Stimulated activated naive CD8-positive, alpha-beta T cell treated with anti-CD3 and anti-CD28 coated beads, Interleukin-15, amount 100 ng/mL, for 72 hours (primary cell): ENCODE measurements at regions not wholly inside any gene's neighbourhood (a gene's known extent, or its start where the extent isn't known, plus 50 kb on each side); places are given as distances from the start of the nearest gene placed in this dataset.

ENCODE experiments used
- ATAC-seq: fragments of 150-1000 bp; cut with Tn5 transposase; 2 replicates; pipeline ENCODE4 v1.10.0; 2021; ENCODE audit warnings: mild to moderate bottlenecking, moderate library complexity
- DNase-seq, 2 donors: peaks; one replicate each; pipeline ENCODE4 v3.0.0; 2021 to 2022
- H3K27ac Mint-ChIP-seq, 2 donors: one replicate each; pipeline ENCODE4 v1.8.0; 2022; ENCODE audit warnings: mild to moderate bottlenecking in 2 of 2, mixed read lengths in 2 of 2, moderate library complexity in 2 of 2
- H3K27me3 Mint-ChIP-seq: one replicate; pipeline ENCODE4 v1.8.0; 2022; ENCODE audit warnings: mixed read lengths
- H3K4me1 Mint-ChIP-seq: one replicate; pipeline ENCODE4 v1.8.0; 2022; ENCODE audit warnings: mild to moderate bottlenecking, mixed read lengths
- H3K4me3 Mint-ChIP-seq, 2 donors: one replicate each; pipeline ENCODE4 v1.8.0; 2022; ENCODE audit warnings: mild to moderate bottlenecking in 2 of 2, mixed read lengths in 2 of 2, moderate library complexity in 1 of 2
- H3K9me3 Mint-ChIP-seq, 2 donors: one replicate each; pipeline ENCODE4 v1.8.0; 2022; ENCODE audit warnings: mixed read lengths in 2 of 2

DNA sequence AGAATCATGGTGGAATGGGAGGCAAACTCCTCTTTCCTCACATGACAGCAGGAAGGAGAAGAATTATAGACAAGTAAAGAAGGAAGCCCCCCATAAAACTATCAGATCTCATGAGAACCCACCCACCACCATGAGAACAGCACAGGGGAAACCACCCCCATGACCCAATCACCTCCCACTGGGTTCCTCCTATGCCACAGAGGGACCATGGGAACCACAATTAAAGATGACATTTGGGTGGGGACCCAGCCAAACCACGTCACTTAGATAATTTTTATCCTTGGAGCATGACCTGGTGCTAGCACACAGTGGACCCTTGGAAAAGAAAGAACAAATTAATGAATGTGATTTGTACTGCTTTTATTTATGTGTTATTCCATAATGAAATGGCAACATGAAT is 188.6 kb upstream of the NCKAP5 start:
- ATAC-seq = no peak
- H3K27ac Mint-ChIP-seq = no peak overlapping the region

DNA sequence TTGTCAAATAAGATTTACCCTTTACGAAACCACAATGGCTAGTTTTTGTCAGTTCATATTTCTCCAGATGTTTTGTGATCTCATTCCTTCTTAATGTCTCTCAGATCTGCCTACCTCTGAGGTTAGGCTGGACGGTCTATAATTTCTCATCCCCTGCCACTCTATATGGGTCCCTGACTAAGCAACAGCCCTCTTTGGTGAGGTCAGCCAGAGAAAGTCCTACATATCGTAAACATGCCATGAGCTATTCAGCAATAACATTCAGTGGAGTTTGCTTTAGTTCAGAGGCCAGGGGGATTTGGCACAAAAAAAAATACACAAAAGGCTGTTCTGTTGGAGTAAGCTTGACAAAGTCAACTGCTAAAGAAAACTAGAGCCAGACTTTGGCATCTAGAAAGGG is 192.1 kb upstream of the NCKAP5 start:
- DNase-seq = no peak
- H3K9me3 Mint-ChIP-seq = no peaks in the 10 kb centered on the region
- no peak overlapping the region for H3K27ac Mint-ChIP-seq

More for the DNA sequence above, 188.6 kb upstream of the NCKAP5 start:
- Mint-ChIP-seq H3K27me3 (peaks cover 2% of the 10 kb centered on the region), H3K9me3 (no peaks in the 10 kb centered on the region), H3K4me3 (no peak overlapping the region), H3K4me1 (no peaks in the 10 kb centered on the region)
- DNase-seq = no peak

DNA sequence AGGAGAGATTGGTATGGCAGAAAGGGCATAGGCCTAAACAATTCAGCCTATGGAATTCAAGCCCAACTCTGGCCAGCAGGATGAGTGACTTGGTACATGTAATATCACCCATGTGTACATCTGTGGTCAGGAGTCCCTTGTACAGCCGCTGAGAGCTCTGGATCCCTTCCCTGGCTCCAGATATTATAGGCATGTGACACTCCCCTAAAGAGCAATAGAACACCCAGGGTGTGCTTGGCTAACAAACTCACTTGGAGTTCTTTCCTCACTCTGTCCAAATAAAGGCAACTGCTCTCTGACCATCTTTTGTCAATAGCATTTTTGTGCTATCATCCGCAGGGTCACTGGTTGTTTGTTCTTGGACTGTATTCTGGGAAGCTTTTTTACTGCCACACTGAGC is 197.4 kb upstream of the NCKAP5 start:
- Mint-ChIP-seq H3K4me3 (no peak overlapping the region), H3K9me3 (peaks cover 0 to 6% of the 10 kb centered on the region in 2 donors), H3K27ac (no peak overlapping the region), H3K4me1 (no peaks in the 10 kb centered on the region), H3K27me3 (peaks cover 14% of the 10 kb centered on the region)
- no peak for DNase-seq
- ATAC-seq = no peak

More for the DNA sequence above, 192.1 kb upstream of the NCKAP5 start:
- no peak overlapping the region for H3K4me3 Mint-ChIP-seq
- ATAC-seq = no peak
- no peaks in the 10 kb centered on the region for H3K4me1 Mint-ChIP-seq
- peaks cover 6% of the 10 kb centered on the region for H3K27me3 Mint-ChIP-seq

DNA sequence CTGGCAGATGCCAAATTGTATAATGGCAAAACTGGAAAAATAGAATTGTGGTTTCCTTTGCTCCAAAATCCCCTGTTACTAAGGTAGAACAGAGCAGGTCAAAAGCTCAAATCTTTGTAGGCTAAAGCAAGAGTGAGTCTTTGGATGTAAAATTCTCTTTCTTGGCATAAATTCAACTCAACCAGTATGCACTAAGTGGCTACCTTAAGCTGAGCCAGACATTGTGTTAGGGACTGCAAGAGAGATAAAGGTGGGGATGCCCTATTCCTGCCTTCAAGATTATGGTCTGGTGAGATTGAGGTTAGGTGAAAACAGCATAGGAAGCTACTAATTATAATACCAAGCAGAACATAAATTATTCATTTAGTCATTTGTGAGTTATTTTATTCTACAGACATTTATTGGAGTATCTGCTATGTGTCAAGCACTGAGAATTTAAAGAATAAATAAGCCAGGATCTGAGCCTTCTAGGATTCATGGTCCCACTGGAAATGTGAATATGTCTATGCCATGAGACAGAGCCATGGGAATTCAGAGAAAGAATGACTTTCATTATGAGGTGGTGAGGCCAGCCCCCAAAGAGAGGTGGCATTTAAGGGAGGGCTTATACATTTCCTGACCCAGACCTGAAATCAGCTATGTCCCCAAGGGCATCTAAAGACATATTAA is 198.0 kb upstream of the NCKAP5 start:
- DNase-seq = no peak
- peaks cover 14% of the 10 kb centered on the region for H3K27me3 Mint-ChIP-seq
- H3K4me1 Mint-ChIP-seq = no peaks in the 10 kb centered on the region
- peaks cover 0 to 6% of the 10 kb centered on the region in 2 donors for H3K9me3 Mint-ChIP-seq
- ATAC-seq = no peak
- H3K4me3 Mint-ChIP-seq = no peak overlapping the region
- no peak overlapping the region for H3K27ac Mint-ChIP-seq

DNA sequence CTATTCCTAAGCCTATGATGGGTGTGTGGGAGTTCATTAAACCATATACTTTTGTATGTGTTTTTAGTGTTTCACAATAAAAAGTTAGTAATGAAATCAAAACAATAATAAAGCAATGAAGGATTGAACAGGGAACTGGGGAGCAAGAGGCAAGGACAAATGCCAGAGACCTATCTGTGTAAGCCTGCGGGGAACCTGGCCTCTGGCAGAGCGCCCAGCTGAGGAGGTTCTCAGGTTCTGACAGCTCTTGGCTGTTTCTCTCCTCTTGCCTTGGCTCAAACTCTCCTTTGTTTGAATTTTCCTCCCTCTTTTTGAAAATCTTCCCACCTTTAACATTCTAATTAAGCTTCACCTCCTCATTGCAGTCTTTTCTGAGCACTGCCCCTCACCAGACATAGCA is 200.0 kb upstream of the NCKAP5 start:
- H3K4me3 Mint-ChIP-seq = no peak overlapping the region
- H3K4me1 Mint-ChIP-seq = no peaks in the 10 kb centered on the region
- ATAC-seq (no peak), DNase-seq (no peak)
- H3K27me3 Mint-ChIP-seq = peaks cover 8% of the 10 kb centered on the region
- H3K27ac Mint-ChIP-seq = no peak overlapping the region
- H3K9me3 Mint-ChIP-seq = peaks cover 0 to 6% of the 10 kb centered on the region in 2 donors

DNA sequence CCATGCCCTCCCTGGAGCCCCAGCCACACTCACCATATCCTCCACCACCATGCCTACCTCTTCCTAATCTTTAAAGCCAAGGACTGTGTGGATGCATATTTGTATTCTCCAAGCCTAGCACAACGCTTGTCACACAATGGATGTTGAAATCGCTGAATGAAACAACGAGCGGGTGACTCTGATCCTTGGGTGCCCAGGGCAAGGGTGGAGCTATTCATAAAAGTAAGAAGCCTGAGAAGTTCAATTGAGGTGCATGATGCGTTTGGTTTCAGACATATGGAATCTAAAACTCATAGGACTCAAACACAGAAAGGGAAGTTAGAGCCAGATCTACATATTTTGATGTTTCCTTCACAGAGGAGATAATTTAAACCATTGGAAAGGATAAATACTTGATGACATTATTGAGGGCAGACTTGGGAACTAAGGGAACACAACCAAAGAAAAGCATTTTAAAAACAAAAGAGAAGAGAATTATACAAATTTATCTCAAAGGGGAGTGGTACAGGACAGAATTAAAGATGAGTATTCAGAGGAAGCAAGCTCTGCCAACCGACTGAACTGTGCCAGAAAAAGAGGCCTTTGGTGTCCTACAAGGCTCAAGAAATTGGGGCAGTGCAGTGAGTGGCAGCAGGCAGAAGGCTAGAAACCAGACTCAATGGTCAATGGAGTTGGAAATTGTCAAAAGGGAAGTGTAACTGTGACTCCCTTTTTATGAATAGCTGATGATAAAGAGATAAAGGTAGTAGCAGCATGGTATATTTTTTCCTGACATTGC is 200.6 kb upstream of the NCKAP5 start:
- Mint-ChIP-seq H3K4me3 (no peak overlapping the region), H3K9me3 (peaks cover 0 to 6% of the 10 kb centered on the region in 2 donors), H3K4me1 (no peaks in the 10 kb centered on the region), H3K27ac (no peak overlapping the region), H3K27me3 (peaks cover 8% of the 10 kb centered on the region)
- DNase-seq (no peak), ATAC-seq (no peak)

DNA sequence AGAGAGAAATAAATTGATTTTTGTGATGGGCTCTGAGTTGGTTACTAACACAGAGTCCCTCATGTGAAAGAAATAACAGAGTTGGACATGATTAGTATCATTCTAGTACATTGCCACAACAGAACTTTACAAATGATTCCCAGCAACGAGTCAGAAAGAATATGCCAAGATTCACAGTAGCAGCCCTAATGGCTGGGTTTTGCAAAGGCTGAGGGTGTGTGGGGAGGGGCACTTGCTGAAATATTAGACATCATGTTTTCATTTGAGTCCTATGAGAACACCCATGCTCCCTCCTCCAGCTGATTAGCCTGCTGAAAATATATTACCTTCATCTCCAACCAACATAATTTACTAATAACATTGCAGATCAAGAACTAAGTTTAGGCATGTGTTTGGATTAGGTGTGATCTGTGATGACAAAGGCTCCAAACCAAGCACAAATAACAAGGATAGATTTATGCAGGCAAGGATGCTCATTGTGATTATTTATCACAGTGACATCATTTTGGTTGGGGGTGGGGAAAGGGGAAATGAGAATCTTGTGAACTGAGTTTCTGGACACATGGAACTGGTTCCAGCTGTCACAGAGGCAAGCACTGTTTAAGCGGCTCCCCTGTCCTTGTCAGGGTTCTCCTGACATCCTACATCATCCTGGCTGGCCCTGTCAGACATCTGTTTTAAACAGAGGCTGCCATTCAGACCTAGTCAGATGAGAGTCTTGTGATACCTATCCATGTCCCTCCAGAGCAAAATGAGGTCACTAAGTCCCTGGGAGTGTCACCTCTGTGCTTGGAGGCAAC is 205.8 kb upstream of the NCKAP5 start:
- H3K27ac Mint-ChIP-seq = no peak overlapping the region
- no peaks in the 10 kb centered on the region for H3K9me3 Mint-ChIP-seq
- H3K4me1 Mint-ChIP-seq = no peaks in the 10 kb centered on the region
- DNase-seq (no peak), ATAC-seq (no peak)
- no peak overlapping the region for H3K4me3 Mint-ChIP-seq
- H3K27me3 Mint-ChIP-seq = no peaks in the 10 kb centered on the region

DNA sequence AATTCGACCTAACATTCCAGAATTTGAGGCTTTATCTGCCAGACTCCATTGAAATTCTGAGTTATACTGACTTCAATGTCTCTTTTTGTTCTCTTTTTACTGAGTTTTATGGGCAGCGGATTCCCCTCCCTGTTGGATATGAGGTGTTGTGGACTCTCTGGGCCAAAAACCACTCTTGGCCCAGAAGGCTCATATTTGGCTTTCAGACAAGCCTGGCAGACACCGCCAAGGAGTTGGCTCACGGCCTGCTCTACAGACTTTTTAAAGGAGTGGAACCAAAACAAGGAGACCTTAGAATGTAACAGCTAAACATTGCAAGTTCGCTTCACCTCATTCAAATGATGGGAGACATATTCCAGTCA is 206.4 kb upstream of the NCKAP5 start:
- Mint-ChIP-seq H3K4me1 (no peaks in the 10 kb centered on the region), H3K4me3 (no peak overlapping the region), H3K27me3 (no peaks in the 10 kb centered on the region), H3K9me3 (no peaks in the 10 kb centered on the region), H3K27ac (no peak overlapping the region)
- no peak for ATAC-seq
- no peak for DNase-seq

DNA sequence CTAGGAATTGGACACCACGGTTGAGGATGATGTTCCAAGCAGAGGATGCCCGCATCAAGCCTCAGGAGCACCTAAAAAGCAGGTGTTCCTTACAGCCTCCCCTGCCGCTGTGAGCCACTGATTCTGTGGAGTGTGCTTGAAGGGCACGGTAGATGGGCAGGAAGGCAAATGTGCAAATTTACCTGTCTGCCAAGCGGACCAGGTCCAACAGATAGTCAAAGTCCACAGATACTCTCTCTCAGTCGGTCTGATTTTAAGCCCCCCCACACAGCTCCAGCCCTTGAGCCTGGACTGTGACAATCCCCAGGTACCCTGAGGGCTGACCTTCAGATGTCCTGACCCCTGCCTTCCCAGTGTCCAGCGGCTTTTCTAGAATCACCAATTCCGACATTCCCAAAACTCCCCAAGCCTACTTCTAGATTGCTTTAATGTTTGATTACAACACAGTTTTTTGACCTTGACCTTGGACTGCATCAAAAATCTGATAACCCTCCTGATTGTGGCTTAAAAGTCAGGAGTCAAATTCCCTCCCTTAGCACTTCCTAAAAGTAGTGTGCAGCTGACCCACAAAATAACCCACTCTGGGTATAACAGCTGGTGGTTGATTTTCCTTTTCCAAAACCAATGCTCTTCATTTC is 208.8 kb upstream of the NCKAP5 start:
- no peak for DNase-seq
- Mint-ChIP-seq H3K4me1 (no peaks in the 10 kb centered on the region), H3K4me3 (no peak overlapping the region), H3K27ac (no peak overlapping the region), H3K27me3 (no peaks in the 10 kb centered on the region), H3K9me3 (no peaks in the 10 kb centered on the region)
- ATAC-seq = no peak

DNA sequence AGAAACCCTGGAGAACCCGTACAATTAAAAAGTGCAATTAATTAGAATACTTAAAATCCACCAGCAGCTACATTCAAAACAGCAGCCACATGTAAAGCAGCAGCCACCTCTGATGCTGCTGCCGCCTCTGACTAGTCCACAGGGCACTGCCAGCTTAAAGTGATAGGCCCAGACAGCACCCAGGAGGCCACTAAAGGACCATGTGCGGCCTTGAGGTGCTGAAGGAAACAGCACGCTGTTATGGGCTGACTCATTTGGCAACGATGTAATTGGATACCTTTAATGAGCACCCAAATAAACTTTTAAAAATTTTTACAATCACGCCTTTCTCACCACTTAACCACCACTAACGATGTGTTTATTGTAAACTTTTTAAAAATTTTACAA is 209.3 kb upstream of the NCKAP5 start:
- DNase-seq (no peak), ATAC-seq (no peak)
- H3K9me3 Mint-ChIP-seq = no peaks in the 10 kb centered on the region
- H3K4me3 Mint-ChIP-seq = no peak overlapping the region
- no peaks in the 10 kb centered on the region for H3K27me3 Mint-ChIP-seq
- H3K4me1 Mint-ChIP-seq = no peaks in the 10 kb centered on the region
- H3K27ac Mint-ChIP-seq = no peak overlapping the region

DNA sequence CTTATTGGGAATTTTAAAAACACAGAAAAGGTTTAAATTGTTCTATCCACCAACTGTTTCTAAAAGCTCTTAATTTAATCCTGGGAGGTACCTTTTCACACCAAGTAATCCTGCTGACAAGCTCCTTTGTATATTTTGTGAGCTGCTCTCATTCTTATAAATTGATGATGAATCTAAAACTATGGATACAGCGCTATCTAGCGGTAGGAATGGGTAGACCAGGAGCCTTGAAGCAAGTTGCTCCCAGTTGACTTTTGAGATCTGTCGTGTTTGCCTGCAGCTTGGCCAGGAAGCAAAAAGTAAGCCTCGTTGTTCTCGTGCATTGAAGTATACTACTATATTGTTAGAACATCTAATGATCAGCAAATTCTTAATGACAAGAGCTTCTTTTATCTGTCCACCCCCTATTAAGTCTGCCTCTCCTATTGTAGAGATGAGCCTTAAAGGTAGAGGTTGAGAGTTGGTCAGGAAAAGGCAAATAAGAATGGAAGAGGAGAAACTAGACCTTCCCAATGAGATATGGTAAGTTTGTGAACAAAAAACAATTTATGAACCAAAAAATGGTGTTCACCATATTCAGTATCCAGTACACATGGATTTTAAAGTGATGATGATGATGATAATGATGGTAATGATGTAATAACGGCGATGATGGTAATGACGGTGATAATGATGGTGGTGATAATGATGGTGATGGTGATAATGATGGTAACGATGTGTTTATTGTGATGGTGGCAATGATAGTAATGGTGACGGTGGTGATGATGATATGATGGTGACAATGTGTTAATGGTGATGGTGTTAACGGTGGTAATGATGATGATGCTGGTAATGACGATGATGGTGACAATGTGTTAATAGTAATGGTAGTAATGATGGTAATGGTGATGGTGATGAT is 212.1 kb upstream of the NCKAP5 start:
- peak in 1 of 2 donors; percentile 21 for DNase-seq

DNA sequence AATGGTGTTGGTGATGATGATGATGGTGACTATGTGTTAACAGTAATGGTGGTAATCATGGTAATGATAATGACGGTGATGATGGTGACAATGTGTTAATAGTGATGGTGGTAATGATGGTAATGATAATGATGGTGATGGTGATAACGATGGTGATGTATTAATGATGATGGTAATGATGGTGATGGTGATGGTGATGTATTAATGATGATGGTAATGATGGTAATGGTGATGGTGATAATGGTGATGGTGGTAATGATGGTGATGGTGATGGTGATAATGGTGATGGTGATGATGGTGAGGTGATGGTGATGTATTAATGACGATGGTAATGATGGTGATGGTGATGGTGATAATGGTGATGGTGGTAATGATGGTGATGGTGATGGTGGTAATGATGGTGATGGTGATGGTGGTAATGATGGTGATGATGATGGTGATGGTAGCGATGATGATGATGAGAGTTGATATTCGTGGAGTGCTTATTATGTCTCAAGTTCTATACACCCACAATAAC is 212.8 kb upstream of the NCKAP5 start:
- no peak overlapping the region for H3K27ac Mint-ChIP-seq
- H3K4me1 Mint-ChIP-seq = no peaks in the 10 kb centered on the region
- H3K9me3 Mint-ChIP-seq = no peaks in the 10 kb centered on the region
- DNase-seq (no peak), ATAC-seq (no peak)
- no peaks in the 10 kb centered on the region for H3K27me3 Mint-ChIP-seq
- H3K4me3 Mint-ChIP-seq = no peak overlapping the region

More for the DNA sequence above, 212.1 kb upstream of the NCKAP5 start:
- Mint-ChIP-seq H3K27me3 (no peaks in the 10 kb centered on the region), H3K9me3 (no peaks in the 10 kb centered on the region), H3K4me1 (no peaks in the 10 kb centered on the region), H3K4me3 (no peak overlapping the region), H3K27ac (no peak overlapping the region)
- no peak for ATAC-seq

DNA sequence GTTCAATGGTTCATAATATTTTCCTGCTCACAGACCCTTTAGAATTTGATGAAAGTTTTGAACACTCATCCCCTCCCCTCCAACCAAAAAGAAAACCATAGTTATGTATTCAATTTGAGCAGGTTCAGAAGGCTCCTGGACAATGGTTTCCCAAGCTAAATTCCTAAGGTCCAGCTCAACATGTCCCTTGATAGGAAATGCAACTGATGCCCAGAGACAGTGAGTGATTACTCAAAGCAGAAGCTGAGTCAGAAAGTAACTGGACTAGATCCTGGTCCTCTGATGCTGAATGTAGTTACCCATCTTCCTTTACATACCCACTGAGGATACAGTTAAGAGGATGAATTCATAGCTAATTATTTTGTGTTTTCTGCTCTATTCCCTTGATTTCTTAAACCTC is 218.9 kb upstream of the NCKAP5 start:
- DNase-seq (no peak), ATAC-seq (no peak)
- peaks cover 10 to 14% of the 10 kb centered on the region in 2 donors for H3K9me3 Mint-ChIP-seq
- no peak overlapping the region for H3K4me3 Mint-ChIP-seq
- no peak overlapping the region for H3K27ac Mint-ChIP-seq
- H3K27me3 Mint-ChIP-seq = peaks cover 9% of the 10 kb centered on the region
- no peaks in the 10 kb centered on the region for H3K4me1 Mint-ChIP-seq

DNA sequence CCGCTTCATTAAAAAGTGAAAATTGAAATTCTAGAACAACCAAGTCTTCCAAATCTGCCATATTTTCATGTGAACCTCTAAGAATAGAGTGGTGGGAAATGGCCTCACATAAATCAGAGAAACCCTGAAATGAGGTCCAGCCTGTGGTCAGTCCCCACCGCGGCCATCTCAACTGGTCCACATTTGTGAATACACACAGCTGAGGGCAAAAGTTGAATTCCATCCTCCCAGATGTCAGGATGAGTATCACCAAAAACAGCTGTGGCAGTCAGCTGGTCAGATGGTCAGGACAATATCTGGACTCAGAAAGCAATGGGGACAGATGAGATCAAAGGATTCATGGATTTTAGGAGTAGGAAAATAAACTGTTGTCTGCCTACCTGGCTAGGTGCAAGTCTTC is 219.4 kb upstream of the NCKAP5 start:
- H3K4me3 Mint-ChIP-seq = no peak overlapping the region
- no peaks in the 10 kb centered on the region for H3K4me1 Mint-ChIP-seq
- ATAC-seq (no peak), DNase-seq (no peak)
- peaks cover 9% of the 10 kb centered on the region for H3K27me3 Mint-ChIP-seq
- peaks cover 10 to 14% of the 10 kb centered on the region in 2 donors for H3K9me3 Mint-ChIP-seq
- H3K27ac Mint-ChIP-seq = no peak overlapping the region

DNA sequence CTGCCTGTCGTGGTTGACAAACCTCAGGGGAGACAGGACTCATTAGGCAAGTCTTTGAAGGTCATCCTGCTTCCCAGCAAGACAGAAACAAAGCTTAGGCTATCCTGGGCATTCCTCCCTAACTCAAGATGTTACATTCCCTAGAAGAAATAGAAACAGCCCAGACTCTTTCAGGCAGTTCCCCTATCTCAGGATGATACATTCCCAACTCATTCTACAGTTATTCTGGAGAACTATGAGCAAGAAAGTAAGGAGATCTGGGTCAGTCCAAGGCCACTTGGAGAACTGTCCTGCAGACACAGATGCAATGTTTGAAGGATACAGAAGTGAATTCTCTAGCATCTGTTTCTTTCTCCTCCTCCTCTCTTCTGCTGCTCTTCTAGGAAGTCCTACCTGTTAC is 220.1 kb upstream of the NCKAP5 start:
- H3K27me3 Mint-ChIP-seq = peaks cover 9% of the 10 kb centered on the region
- ATAC-seq (no peak), DNase-seq (no peak)
- H3K27ac Mint-ChIP-seq = no peak overlapping the region
- H3K4me1 Mint-ChIP-seq = no peaks in the 10 kb centered on the region
- no peak overlapping the region for H3K4me3 Mint-ChIP-seq
- H3K9me3 Mint-ChIP-seq = peaks cover 10 to 14% of the 10 kb centered on the region in 2 donors
